ENCODE measurements at regions not wholly inside any gene's neighbourhood (a gene's known extent, or its start where the extent isn't known, plus 50 kb on each side); places are given as distances from the start of the nearest gene placed in this dataset.

GRCh38 chr13:99055735-99056134 lies 77.9 kb upstream of the DOCK9 start:
- DNase-seq, result no peak

DNA sequence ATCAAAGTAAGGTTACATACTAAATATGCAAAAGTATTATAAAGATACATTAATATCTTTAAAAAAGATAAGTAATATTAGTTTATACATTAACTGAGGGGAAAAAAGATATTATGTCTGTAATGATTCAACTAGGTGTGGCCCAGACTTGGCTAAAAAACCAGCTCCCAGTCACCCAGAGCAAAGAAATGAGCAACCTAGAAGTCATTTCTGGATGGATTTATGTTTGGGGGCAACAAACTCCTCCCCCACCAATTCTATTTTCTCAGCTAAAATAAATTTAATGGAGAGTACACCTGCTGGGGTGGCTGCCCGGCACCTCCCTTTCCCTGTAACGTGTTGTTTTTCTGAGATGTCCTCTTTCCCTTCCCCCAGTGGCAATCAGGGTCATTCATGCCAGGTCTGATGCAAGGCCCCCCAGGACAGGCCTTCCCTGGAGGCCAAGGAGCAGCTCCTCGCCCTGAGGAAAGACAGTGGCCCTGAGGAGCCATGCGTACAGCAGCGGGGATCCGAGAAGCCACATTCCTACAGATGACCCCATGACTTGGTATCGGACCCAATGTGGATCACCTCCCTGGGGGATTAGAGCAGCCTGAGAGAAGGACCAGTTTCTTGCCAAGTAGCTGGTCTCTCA lies 78.6 kb upstream of the DOCK9 start:
- no peak for DNase-seq

DNA sequence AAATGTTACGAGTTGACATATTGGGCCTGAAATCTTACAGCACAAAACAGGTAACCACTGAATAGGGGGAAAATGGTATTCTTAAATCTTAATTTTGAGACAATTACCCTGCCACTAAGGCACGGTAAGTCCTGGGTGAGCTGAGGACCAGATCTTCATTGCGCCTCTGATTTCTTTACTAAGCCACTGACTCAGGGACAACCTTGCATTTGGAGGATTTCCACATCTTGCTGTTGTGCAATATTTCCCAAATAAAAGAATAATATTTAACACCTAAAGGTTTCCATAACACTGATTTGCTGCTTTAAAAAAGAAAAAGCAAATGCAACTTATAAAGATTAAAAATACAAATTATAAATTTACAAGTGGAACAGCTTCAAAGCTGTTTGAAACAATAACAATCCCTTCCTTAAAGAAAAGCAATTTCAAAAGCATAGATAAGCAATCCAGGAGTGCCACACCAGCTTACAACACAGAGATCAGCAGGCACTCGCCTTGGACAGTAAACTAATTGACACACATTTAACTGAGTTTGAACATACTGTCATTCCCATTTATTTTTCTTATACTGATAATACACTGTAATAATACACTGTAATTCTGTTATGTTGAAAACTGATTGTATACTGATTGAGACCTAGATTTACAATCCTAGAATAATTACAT lies 79.6 kb upstream of the DOCK9 start:
- DNase-seq, result no peak

GRCh38 chr13:99058527-99059495 lies 80.9 kb upstream of the DOCK9 start:
- no peak for DNase-seq

DNA sequence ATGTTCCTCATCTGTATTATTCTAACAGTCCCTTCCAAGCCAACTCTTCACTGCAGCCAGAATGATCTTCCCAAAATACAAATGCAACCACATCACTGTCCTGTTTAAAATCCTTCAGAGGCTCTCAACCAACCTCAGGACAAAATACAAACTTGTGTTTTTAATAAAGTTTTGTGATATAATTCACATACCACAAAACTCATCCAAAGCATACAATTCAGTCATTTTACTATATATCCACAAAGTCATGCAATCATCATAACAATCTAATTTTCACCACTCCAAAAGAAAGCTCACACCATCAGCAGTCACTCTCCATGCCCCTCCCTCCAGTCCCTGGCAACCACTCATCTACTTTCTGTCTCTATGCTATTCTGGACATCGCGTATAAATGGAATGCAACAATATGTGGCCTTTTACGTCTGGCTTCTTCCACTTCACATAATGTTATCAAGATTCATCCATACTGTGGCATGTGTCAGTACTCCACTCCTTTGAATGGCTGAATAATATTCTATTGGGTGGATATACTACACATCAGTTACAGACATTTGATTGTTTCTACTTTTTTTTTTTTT lies 81.7 kb upstream of the DOCK9 start:
- DNase-seq, result no peak

- DNase-seq, result no peak
Observed at GRCh38 chr13:99061411-99061810, 83.5 kb upstream of the DOCK9 start.

GRCh38 chr13:99062593-99062992 lies 84.7 kb upstream of the DOCK9 start:
- no peak for DNase-seq

GRCh38 chr13:99063178-99063577 lies 85.3 kb upstream of the DOCK9 start:
- no peak for DNase-seq

- no peak for DNase-seq
Observed at GRCh38 chr13:99063952-99064351, 86.1 kb upstream of the DOCK9 start.

- no peak for DNase-seq
Observed at GRCh38 chr13:99064624-99065234, 86.9 kb upstream of the DOCK9 start.

- no peak for DNase-seq
Observed at GRCh38 chr13:99065235-99066015, 87.6 kb upstream of the DOCK9 start.

GRCh38 chr13:99066219-99066618 lies 88.4 kb upstream of the DOCK9 start:
- DNase-seq, result no peak

DNA sequence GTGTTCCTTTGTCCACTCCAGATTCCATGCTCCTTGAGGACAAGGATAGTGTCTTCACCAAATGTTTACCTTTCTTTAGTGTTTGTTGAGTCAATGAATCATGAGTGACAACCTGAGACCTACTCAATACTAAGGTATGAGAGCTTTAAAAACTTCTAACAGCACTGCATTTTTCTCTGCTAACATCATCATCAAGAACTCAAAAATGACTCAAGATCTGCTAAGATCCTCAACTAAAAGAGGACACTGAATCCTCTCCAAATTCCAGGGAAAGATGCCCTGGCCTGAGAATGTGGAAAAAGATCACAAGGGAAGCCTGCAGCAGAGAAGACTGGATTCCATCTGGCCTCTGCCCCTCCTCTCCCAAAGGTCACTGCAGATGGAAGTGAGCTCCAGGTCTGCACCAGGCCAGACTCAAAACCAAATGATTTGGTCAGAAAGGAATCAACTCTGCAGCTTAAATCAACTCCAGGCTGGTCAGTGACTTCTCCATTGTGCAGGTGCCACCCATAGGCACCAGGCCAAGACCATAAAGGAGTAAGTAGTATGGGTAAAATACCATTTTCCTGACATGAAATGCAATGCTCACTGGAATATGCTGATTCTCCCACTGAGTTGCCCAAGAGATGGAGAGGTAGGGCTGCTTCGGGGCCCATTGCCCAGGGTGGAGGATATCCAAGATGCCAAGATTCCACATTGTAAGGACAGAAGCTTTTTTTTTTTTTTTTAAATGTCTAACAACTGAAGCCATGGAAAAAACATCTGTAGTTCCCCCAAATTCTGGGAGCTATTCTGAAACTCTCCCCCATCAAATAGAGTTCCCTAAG lies 89.5 kb upstream of the DOCK9 start:
- no peak for DNase-seq

DNA sequence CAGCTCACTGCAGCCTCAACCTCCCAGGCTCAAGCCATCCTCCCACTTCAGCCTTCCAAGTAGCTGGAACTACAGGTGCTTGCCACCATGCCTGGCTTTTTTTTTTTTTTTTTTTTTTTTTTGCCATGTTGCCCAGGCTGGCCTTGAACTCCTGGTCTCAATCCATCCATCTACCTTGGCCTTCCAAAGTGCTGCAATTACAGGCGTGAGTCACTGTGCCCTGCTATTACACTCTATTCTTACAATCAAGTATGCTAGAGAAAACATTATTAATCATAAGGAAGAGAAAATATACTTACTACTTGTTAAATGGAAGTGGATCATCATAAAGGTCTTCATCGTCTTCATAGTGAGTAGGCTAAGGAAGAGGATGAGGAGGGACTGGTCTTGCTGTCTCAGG lies 93.3 kb upstream of the DOCK9 start:
- DNase-seq, result no peak

DNA sequence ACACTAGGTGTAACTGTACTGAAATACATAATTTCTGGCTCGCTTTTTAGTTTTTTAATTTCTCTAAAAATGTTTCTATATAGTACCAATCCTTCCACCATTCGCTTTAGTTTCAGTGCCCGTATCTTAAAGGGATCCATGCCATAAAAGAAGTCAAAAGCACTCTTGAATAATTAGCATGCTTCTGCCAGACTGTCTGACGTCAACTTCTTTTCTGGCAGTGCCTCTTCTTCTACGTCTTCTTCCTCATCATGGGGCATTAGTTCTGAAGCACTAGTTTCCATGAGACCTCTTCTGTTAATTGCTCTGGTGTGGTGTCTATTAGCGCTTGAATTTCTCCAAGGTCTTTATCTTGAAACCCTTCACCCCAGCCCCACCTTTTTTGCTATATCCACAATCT lies 93.8 kb upstream of the DOCK9 start:
- DNase-seq, result no peak

- DNase-seq, result no peak
Observed at GRCh38 chr13:99072356-99072755, 94.5 kb upstream of the DOCK9 start.

DNA sequence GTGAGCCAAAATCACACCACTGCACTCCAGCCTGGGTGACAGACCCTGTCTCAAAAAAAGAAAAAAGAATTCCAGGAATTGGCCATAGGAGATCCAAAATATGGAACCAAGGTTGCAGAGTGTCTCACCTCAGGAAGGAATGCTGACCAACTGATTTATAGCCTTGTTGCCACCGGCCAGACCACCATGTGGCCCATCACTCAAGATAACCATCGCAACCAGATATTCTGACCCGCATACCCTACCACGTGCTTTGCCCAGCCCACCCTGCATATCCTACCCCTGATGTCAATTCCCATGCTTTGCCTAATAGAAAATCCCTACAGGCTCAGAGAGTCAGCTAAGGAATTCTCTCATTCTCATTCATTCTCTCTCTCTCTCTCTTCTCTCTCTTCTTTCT lies 95.1 kb upstream of the DOCK9 start:
- no peak for DNase-seq

DNA sequence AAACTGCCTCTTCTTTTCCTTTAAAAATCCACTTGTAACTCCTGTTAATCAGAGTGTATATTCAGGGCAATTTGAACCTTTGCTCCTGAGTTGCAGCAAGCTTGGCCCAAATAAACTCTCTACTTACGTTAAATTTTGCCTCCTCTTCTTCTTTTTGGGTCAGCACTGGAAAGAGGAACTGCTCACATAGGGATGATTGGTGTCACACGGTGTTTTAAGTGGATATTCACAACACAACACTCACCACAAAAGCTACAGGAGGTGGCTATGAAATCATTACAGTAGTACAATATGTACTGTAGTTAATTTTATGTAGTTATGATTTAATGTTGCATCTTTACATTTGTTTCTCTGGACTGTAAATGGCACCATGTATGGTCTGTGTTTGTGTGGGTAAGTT lies 96.8 kb upstream of the DOCK9 start:
- DNase-seq, result no peak

GRCh38 chr13:99075268-99076191 lies 97.7 kb upstream of the DOCK9 start:
- DNase-seq, result no peak
